Tibial nerve (tissue), 4 donors: ENCODE measurements at regions not wholly inside any gene's neighbourhood (a gene's known extent, or its start where the extent isn't known, plus 50 kb on each side); places are given as distances from the start of the nearest gene placed in this dataset.

ENCODE experiments used
- DNase-seq, 2 donors: peaks; one replicate each; pipeline ENCODE4 v3.0.0-alpha.2; 2019; ENCODE audit warnings: low spot score in 2 of 2
- H3K27ac ChIP-seq, 4 donors: fragments of 200-600 bp; sonication (generic) in 3 of 4; one replicate each; pipeline ENCODE4 v1.5.1; 2017 to 2019; ENCODE audit warnings: mild to moderate bottlenecking in 1 of 4
- H3K27me3 ChIP-seq, 2 donors: fragments of 200-600 bp; sonication (generic) in 1 of 2; one replicate each; pipeline versions ENCODE4 v1.5.1 to v1.6.0; 2017 to 2019
- H3K36me3 ChIP-seq, 3 donors: fragments of 200-600 bp; sonication (generic); one replicate each; pipeline ENCODE4 v1.5.1; 2018 to 2019
- H3K4me1 ChIP-seq, 4 donors: fragments of 200-600 bp; sonication (generic) in 3 of 4; one replicate each; pipeline ENCODE4 v1.5.1; 2017 to 2019
- H3K4me3 ChIP-seq, 4 donors: fragments of 200-600 bp; sonication (generic) in 3 of 4; one replicate each; pipeline ENCODE4 v1.5.1; 2017 to 2019; ENCODE audit warnings: mild to moderate bottlenecking in 1 of 4, moderate library complexity in 1 of 4
- H3K9me3 ChIP-seq, 4 donors: fragments of 200-600 bp; sonication (generic) in 3 of 4; one replicate each; pipeline ENCODE4 v1.5.1; 2017 to 2019
- CTCF ChIP-seq, 5 experiments: fragments of 200-600 bp in 3 of 5; fragments of 450-650 bp in 2 of 5; sonication (generic) in 3 of 5; IDR thresholded peaks; one replicate each; pipeline ENCODE4 v1.5.1; 2016 to 2019; ENCODE audit warnings: antibody characterized with exemption in 5 of 5, mild to moderate bottlenecking in 3 of 5, moderate library complexity in 2 of 5
- EP300 ChIP-seq, 2 donors: sonication (generic); formaldehyde crosslinking; IDR thresholded peaks; one replicate each; pipeline ENCODE4 v1.6.1; 2017; ENCODE audit warnings: antibody characterized with exemption in 2 of 2, mild to moderate bottlenecking in 1 of 2
- POLR2A ChIP-seq, 2 donors: fragments of 450-650 bp; IDR thresholded peaks; one replicate each; pipeline ENCODE4 v1.6.1; 2017; ENCODE audit warnings: antibody characterized with exemption in 2 of 2, mild to moderate bottlenecking in 2 of 2, moderate library complexity in 2 of 2
- WGBS, 2 donors: methylation state at CpG; one replicate each; pipeline ENCODE4 v1.1.5; 2018; 5-methylcytosine and 5-hydroxymethylcytosine counted together

DNA sequence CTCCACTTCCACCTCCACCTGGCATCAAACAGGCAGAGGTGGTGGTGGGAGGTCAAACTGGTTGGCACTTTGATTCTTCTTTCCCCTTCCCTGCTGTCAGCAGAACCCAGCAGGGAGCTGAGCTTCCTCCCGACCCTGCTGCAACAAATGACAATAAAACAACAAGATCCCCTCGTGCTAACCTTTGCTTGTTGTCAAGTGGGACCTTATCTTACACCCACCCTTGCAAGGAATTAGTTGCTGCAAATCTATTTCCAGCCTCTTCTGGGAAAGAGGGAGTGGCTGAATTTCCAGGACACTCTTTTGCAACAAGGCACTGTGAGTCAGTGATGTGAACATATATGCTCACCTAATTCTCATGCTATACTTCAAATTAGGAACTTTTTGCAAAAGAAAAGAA lies 655.1 kb downstream of the DSC3 start:
- 19 to 21% methylated on average over 2 of the region's 2 CpGs for WGBS, 2 donors
- TF ChIP-seq EP300 (IDR thresholded peaks at IDR 0.05) (no peak), CTCF (IDR thresholded peaks at IDR 0.05) (no peak), POLR2A (IDR thresholded peaks at IDR 0.05) (no peak)
- no peaks in the 10 kb centered on the region for H3K27me3 ChIP-seq
- no peak overlapping the region for H3K4me3 ChIP-seq
- no peaks in the 10 kb centered on the region for H3K36me3 ChIP-seq
- DNase-seq = no peak
- H3K27ac ChIP-seq = no peak overlapping the region
- no peaks in the 10 kb centered on the region for H3K9me3 ChIP-seq
- H3K4me1 ChIP-seq = no peaks in the 10 kb centered on the region

DNA sequence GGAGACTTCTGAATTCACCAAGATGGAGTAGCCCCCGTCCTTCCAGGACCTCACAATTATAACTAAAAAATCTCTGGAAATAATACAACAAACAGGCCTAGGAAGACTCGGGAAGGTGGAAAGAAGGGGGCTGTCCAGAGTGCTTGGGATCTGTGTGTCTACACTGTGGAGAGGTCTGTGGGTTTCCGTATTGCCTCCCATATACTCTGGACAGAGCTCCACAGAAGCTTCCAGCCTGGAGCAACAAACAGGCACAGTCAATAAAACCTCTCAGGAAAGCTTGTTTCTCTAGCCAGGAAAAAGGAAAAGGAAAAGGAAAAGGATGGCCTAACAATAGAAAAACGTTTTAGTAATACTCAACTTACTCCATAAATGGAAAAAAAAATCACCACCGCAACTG lies 655.9 kb downstream of the DSC3 start:
- no peaks in the 10 kb centered on the region for H3K9me3 ChIP-seq
- H3K4me3 ChIP-seq = no peak overlapping the region
- no peaks in the 10 kb centered on the region for H3K27me3 ChIP-seq
- H3K36me3 ChIP-seq = no peaks in the 10 kb centered on the region
- H3K27ac ChIP-seq = no peak overlapping the region
- no peaks in the 10 kb centered on the region for H3K4me1 ChIP-seq
- DNase-seq = no peak
- 57 to 66% methylated on average over 5 of the region's 5 CpGs for WGBS, 2 donors
- TF ChIP-seq CTCF (IDR thresholded peaks at IDR 0.05) = no peak
- TF ChIP-seq POLR2A (IDR thresholded peaks at IDR 0.05) = no peak
- TF ChIP-seq EP300 (IDR thresholded peaks at IDR 0.05) = no peak

DNA sequence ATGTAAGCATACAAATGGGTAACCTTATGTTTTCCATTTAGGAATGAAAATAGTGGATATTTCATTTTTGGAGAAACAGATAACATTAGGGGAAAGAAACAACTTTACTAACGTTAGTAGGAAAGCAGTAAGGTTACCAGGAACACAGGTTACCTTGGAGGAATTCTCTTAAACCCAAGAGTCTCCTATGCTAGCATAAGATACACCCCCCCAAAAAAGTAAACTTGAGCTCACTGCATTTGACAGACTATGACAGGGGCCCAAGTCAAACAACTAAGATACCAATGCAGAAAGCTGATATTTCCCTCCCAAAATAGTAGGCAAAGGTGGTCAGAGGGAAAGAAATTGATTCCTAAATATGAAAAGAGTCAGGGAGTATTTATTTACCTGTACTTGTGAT lies 656.9 kb downstream of the DSC3 start:
- Histone ChIP-seq H3K4me3 (no peak overlapping the region), H3K27me3 (no peaks in the 10 kb centered on the region), H3K9me3 (peaks cover 0 to 1% (median 0%) of the 10 kb centered on the region in 4 donors), H3K4me1 (no peaks in the 10 kb centered on the region), H3K36me3 (no peaks in the 10 kb centered on the region), H3K27ac (no peak overlapping the region)
- no peak for DNase-seq
- TF ChIP-seq EP300 (IDR thresholded peaks at IDR 0.05) (no peak), CTCF (IDR thresholded peaks at IDR 0.05) (no peak), POLR2A (IDR thresholded peaks at IDR 0.05) (no peak)
- 63 to 66% methylated on average over 1 of the region's 1 CpG for WGBS, 2 donors

- no peak overlapping the region for H3K4me3 ChIP-seq
- H3K27ac ChIP-seq = no peak overlapping the region
- no peaks in the 10 kb centered on the region for H3K27me3 ChIP-seq
- H3K4me1 ChIP-seq = no peaks in the 10 kb centered on the region
- no peaks in the 10 kb centered on the region for H3K36me3 ChIP-seq
- DNase-seq = no peak
- WGBS, 2 donors = 84 to 93% methylated on average over 2 of the region's 2 CpGs
- peaks cover 0 to 9% (median 0%) of the 10 kb centered on the region in 4 donors for H3K9me3 ChIP-seq
- TF ChIP-seq EP300 (IDR thresholded peaks at IDR 0.05) = no peak
- no peak for TF ChIP-seq CTCF (IDR thresholded peaks at IDR 0.05)
- TF ChIP-seq POLR2A (IDR thresholded peaks at IDR 0.05) = no peak
Measured at GRCh38 chr18:30381826-30382225, 660.7 kb downstream of the DSC3 start.

DNA sequence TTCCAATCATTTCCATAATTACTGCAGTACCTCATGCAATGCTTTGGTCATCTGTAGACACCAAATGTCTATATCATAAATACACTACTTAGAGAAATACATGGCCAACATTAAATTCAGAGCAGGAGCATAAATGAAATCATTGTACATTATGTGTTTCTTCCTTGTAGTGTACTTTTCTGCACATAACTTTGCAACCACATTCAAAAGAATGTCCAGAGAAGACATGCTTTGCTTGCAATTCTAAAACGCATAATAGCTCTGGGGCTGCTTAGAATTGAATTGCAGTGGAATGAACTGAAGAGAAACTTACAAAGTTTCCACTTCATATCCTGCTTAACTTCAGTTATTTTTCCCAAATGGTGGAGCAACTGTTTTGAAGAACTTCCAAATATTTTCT lies 664.4 kb downstream of the DSC3 start:
- no peak for DNase-seq
- no peaks in the 10 kb centered on the region for H3K36me3 ChIP-seq
- peaks cover 0 to 12% (median 0%) of the 10 kb centered on the region in 4 donors for H3K9me3 ChIP-seq
- H3K27me3 ChIP-seq = no peaks in the 10 kb centered on the region
- WGBS, 2 donors = 15 to 20% methylated on average over 1 of the region's 1 CpG
- no peak overlapping the region for H3K27ac ChIP-seq
- no peaks in the 10 kb centered on the region for H3K4me1 ChIP-seq
- no peak overlapping the region for H3K4me3 ChIP-seq
- TF ChIP-seq EP300 (IDR thresholded peaks at IDR 0.05) = no peak
- no peak for TF ChIP-seq CTCF (IDR thresholded peaks at IDR 0.05)
- no peak for TF ChIP-seq POLR2A (IDR thresholded peaks at IDR 0.05)
